Panc1 (cell line): ENCODE measurements at regions not wholly inside any gene's neighbourhood (a gene's known extent, or its start where the extent isn't known, plus 50 kb on each side); places are given as distances from the start of the nearest gene placed in this dataset.

ENCODE experiments used
- ATAC-seq: fragments of 200-7000 bp; cut with Tn5 transposase; 2 replicates; pipeline ENCODE4 v1.9.1; 2020; ENCODE audit warnings: mild to moderate bottlenecking, moderate library complexity
- BruUV-seq: library from RNA; stranded (reverse); fragments of 400-500 nt; replicated peaks from 2 replicates; lab custom pipeline; 2021; lab: Mats Ljungman, UMichigan
- CTCF ChIA-PET: fragments of 300-600 bp; sonication (Branson Sonifier 250); formaldehyde crosslinking; loops from one replicate; lab custom pipeline; 2022; ENCODE audit warnings: antibody characterized with exemption; lab: Charles Lee
- POLR2A ChIA-PET: fragments of 300-600 bp; sonication (Branson Sonifier 250); formaldehyde crosslinking; loops from one replicate; lab custom pipeline; 2022; ENCODE audit warnings: antibody characterized with exemption; lab: Charles Lee
- DNase-seq: peaks from one replicate; pipeline ENCODE4 v3.0.0-alpha.2; 2010; ENCODE audit warnings: low read depth, low spot score
- H3K27ac ChIP-seq: 2 replicates; pipeline ENCODE4 v1.5.1; 2011; ENCODE audit warnings: mild to moderate bottlenecking, low read length, inconsistent platforms
- H3K27me3 ChIP-seq: fragments of 200-500 bp; sonication (Bioruptor generic); 2 replicates; pipeline ENCODE4 v1.6.0; 2014; ENCODE audit warnings: low read length, inconsistent platforms; ENCODE audit not compliant: control insufficient read depth, insufficient read depth
- H3K36me3 ChIP-seq: fragments of 200-500 bp; sonication (Bioruptor generic); 2 replicates; pipeline ENCODE4 v1.5.1; 2014; ENCODE audit warnings: inconsistent platforms, mild to moderate bottlenecking, low read length, moderate library complexity; ENCODE audit not compliant: control insufficient read depth, insufficient read depth
- H3K4me1 ChIP-seq: 2 replicates; pipeline ENCODE4 v1.5.1; 2011; ENCODE audit warnings: inconsistent platforms, mild to moderate bottlenecking, low read length, moderate library complexity; ENCODE audit not compliant: control insufficient read depth, insufficient read depth
- H3K4me3 ChIP-seq, 2 experiments: 2 replicates each; pipeline ENCODE4 v1.5.1; 2011 to 2012; ENCODE audit warnings: low read depth in 2 of 2, low read length in 2 of 2, mild to moderate bottlenecking in 2 of 2, inconsistent platforms in 1 of 2, moderate library complexity in 1 of 2
- H3K9me3 ChIP-seq: fragments of 200-500 bp; sonication (Bioruptor generic); 2 replicates; pipeline ENCODE4 v1.5.1; 2014; ENCODE audit warnings: low read depth, mild to moderate bottlenecking, inconsistent platforms, low read length, moderate library complexity; ENCODE audit not compliant: control insufficient read depth, insufficient read depth
- POLR2AphosphoS5 ChIP-seq: IDR thresholded peaks from 2 replicates; pipeline ENCODE4 v1.6.1; 2012; ENCODE audit warnings: mild to moderate bottlenecking, low read depth, low read length, moderate library complexity
- SIN3A ChIP-seq: IDR thresholded peaks from 2 replicates; pipeline ENCODE4 v1.6.1; 2012; ENCODE audit warnings: low read depth, mild to moderate bottlenecking, low read length, moderate library complexity, borderline replicate concordance; ENCODE audit not compliant: insufficient read depth
- TCF7L2 ChIP-seq: IDR thresholded peaks from 2 replicates; pipeline ENCODE4 v1.6.1; 2011; ENCODE audit warnings: mild to moderate bottlenecking, low read depth, low read length, inconsistent platforms
- in situ Hi-C: cut with HindIII; loops from 2 replicates; pipeline ENCODE4 v1.10.0; 2016; ENCODE audit warnings: low sequenced_read_pairs, low pct_unique_long_range_greater_than_20kb
- intact Hi-C: fragments of 100-400 bp; cut with micrococcal nuclease; formaldehyde crosslinking; loops from one replicate; pipeline ENCODE4 v1.10.0; 2022; ENCODE audit not compliant: unreplicated experiment
- TF ChIP-seq, protein P1 (sequence below), 2 experiments: IDR thresholded peaks; 2 replicates each; pipeline ENCODE4 v1.6.1; 2011 to 2012; ENCODE audit warnings: low read depth in 2 of 2, control low read depth in 1 of 2, low read length in 1 of 2, mild to moderate bottlenecking in 1 of 2, moderate library complexity in 1 of 2; ENCODE audit not compliant: insufficient read depth in 1 of 2
- TF ChIP-seq, protein P2 (sequence below): fragments of 450-650 bp; IDR thresholded peaks from 2 replicates; pipeline ENCODE4 v1.5.1; 2017; ENCODE audit warnings: mild to moderate bottlenecking

DNA sequence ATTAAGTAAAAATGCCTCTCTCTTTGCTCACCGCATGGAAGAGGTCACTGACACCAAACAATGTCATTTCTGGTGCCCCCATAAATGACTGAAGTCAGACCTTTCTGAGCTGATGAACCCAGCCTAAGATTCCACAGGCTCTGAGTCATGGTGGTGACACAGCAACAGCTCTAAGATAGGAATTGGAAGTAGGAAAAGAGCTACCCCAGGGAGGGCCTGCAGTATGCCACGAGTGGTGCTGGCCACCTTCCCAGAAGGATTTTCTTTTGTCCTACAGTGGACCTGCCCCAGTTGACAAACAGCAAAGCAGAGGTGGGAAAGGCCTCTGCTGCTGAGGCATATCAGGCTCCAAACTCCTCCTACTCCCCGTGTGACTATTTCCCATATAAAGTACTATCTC lies 208.1 kb downstream of the MINAR1 start:
- intact Hi-C loops (no loop called here), in situ Hi-C loops (no loop called here)
- ChIA-PET POLR2A (no interaction called here), CTCF (no interaction called here)
- DNase-seq (peak; percentile 67), ATAC-seq (peak; percentile 93)
- Histone ChIP-seq H3K9me3 (no peaks in the 10 kb centered on the region), H3K4me3 (no peak overlapping the region), H3K27ac (no peak overlapping the region), H3K4me1 (no peaks in the 10 kb centered on the region; the same call in 1 of the 2 replicates), H3K36me3 (no peaks in the 10 kb centered on the region), H3K27me3 (no peaks in the 10 kb centered on the region)
- no peak for TF ChIP-seq POLR2AphosphoS5
- TF ChIP-seq SIN3A, result no peak
- no peak for TF ChIP-seq TCF7L2
- TF ChIP-seq, protein P1, sequence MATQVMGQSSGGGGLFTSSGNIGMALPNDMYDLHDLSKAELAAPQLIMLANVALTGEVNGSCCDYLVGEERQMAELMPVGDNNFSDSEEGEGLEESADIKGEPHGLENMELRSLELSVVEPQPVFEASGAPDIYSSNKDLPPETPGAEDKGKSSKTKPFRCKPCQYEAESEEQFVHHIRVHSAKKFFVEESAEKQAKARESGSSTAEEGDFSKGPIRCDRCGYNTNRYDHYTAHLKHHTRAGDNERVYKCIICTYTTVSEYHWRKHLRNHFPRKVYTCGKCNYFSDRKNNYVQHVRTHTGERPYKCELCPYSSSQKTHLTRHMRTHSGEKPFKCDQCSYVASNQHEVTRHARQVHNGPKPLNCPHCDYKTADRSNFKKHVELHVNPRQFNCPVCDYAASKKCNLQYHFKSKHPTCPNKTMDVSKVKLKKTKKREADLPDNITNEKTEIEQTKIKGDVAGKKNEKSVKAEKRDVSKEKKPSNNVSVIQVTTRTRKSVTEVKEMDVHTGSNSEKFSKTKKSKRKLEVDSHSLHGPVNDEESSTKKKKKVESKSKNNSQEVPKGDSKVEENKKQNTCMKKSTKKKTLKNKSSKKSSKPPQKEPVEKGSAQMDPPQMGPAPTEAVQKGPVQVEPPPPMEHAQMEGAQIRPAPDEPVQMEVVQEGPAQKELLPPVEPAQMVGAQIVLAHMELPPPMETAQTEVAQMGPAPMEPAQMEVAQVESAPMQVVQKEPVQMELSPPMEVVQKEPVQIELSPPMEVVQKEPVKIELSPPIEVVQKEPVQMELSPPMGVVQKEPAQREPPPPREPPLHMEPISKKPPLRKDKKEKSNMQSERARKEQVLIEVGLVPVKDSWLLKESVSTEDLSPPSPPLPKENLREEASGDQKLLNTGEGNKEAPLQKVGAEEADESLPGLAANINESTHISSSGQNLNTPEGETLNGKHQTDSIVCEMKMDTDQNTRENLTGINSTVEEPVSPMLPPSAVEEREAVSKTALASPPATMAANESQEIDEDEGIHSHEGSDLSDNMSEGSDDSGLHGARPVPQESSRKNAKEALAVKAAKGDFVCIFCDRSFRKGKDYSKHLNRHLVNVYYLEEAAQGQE (IDR thresholded peaks at IDR 0.05; ENCODE audit: insufficient read depth in 1 of 2, low read depth in 2 of 2, low read length in 1 of 2), result no peak
- TF ChIP-seq, protein P2, sequence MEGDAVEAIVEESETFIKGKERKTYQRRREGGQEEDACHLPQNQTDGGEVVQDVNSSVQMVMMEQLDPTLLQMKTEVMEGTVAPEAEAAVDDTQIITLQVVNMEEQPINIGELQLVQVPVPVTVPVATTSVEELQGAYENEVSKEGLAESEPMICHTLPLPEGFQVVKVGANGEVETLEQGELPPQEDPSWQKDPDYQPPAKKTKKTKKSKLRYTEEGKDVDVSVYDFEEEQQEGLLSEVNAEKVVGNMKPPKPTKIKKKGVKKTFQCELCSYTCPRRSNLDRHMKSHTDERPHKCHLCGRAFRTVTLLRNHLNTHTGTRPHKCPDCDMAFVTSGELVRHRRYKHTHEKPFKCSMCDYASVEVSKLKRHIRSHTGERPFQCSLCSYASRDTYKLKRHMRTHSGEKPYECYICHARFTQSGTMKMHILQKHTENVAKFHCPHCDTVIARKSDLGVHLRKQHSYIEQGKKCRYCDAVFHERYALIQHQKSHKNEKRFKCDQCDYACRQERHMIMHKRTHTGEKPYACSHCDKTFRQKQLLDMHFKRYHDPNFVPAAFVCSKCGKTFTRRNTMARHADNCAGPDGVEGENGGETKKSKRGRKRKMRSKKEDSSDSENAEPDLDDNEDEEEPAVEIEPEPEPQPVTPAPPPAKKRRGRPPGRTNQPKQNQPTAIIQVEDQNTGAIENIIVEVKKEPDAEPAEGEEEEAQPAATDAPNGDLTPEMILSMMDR, result no peak
- BruUV-seq, result no TSS peak

DNA sequence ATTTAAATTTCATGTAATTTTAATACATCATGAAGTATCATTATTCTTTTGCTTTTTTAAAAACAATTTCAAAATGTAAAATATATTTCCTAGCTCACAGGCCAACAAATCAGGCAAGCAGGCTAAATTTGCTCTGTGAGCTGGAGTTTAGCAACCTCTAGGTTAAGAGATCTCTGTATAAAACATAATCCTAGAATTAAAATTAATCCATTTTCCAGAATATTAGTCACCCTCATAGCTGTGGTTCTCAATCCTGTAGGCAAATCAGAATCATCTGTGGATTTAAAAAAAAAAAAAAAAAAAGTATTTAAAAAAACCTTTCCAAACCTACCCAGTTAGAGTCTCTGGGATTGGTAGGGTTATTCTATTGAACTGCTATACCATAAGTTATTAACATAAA lies 209.7 kb downstream of the MINAR1 start:
- CTCF ChIA-PET, result interaction anchor here (0.6 kb wide), 1 partner anchor 119 kb away, joined by 3 read pairs; no protein-coding TSS in a partner anchor
- no peak overlapping the region for H3K4me3 ChIP-seq
- ATAC-seq (no peak), DNase-seq (no peak)
- BruUV-seq, result no TSS peak
- H3K9me3 ChIP-seq, result no peaks in the 10 kb centered on the region
- POLR2A ChIA-PET, result no interaction called here
- H3K36me3 ChIP-seq, result no peaks in the 10 kb centered on the region
- TF ChIP-seq TCF7L2, result no peak
- H3K27me3 ChIP-seq, result no peaks in the 10 kb centered on the region
- H3K4me1 ChIP-seq, result no peaks in the 10 kb centered on the region; the same call in 1 of the 2 replicates
- no peak overlapping the region for H3K27ac ChIP-seq
- in situ Hi-C loops (no loop called here), intact Hi-C loops (no loop called here)

DNA sequence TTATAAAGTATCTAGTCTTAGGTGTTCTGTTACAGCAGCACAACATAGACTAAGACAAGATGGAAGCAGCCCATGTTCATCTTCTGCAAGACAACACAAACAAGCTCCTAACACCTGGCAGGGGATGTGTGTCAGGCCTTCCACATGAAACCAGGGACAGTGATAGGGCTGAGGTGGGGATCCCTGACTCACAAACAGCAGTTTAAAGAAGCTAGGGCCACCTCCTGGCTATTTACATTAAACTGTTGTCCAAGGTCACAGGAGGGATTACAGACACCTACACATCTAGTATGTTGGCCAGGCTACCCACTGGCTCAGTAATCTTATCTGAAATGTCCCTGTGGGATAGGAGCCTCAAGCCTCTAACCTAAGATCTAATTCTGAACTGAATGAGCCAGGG lies 211.3 kb downstream of the MINAR1 start:
- H3K27me3 ChIP-seq, result no peaks in the 10 kb centered on the region
- no peaks in the 10 kb centered on the region for H3K36me3 ChIP-seq
- TF ChIP-seq TCF7L2 (no peak), SIN3A (no peak), POLR2AphosphoS5 (no peak)
- TF ChIP-seq, protein P2, result no peak
- TF ChIP-seq, protein P1 (IDR thresholded peaks at IDR 0.05; ENCODE audit: insufficient read depth in 1 of 2, low read depth in 2 of 2, low read length in 1 of 2), result no peak
- H3K9me3 ChIP-seq, result no peaks in the 10 kb centered on the region
- ATAC-seq (no peak), DNase-seq (no peak)
- no peaks in the 10 kb centered on the region; the same call in 1 of the 2 replicates for H3K4me1 ChIP-seq
- in situ Hi-C loops (no loop called here), intact Hi-C loops (no loop called here)
- H3K27ac ChIP-seq, result no peak overlapping the region
- ChIA-PET CTCF (no interaction called here), POLR2A (no interaction called here)
- BruUV-seq, result no TSS peak
- no peak overlapping the region for H3K4me3 ChIP-seq
